ENCODE measurements at regions not wholly inside any gene's neighbourhood (a gene's known extent, or its start where the extent isn't known, plus 50 kb on each side); places are given as distances from the start of the nearest gene placed in this dataset.

GRCh38 chr2:20928617-20929016 lies 105.7 kb upstream of the LDAH start:
- in situ Hi-C loops (cut with HindIII; ENCODE audit: low sequenced_read_pairs) = no loop called here
- no peak for DNase-seq (ENCODE audit: low read depth, low spot score)
- no peak for TF ChIP-seq CTCF (IDR thresholded peaks at IDR 0.05; ENCODE audit: low read depth, low read length)
- no peak overlapping the region for H3K4me3 ChIP-seq (ENCODE audit: low read depth, low read length)

DNA sequence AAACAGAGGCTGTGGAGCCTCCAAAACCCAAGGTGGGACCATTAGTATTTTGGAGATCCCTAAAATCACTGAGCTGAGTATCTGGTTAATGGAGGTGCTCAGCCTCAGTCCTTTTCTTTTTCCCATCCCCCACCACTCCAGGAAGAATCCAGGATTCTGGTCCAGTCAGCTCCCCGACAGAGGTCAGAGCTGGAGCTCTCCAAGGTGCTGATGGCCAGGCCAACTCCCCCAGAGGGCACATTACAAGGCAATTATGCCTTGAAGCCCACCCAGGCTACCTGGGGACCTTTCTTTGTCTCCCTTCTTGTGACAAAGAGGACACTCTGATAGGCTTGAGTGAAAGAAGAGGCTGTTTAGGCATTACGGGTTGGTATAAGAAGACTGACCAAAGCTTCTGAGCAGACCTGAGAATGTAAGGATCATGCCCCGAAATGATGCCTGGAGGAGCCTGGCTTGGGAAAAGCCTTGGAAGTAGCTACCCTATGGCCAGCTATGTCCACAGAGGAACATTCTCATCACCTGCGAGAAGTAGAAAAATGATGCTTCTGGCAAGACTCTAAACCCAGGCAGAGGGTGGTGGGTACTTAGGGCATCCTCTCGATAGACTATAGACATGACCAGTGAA lies 102.5 kb upstream of the LDAH start:
- in situ Hi-C loops (cut with HindIII; ENCODE audit: low sequenced_read_pairs) = no loop called here
- H3K4me3 ChIP-seq (ENCODE audit: low read depth, low read length) = no peak overlapping the region
- no peak for TF ChIP-seq CTCF (IDR thresholded peaks at IDR 0.05; ENCODE audit: low read depth, low read length)
- no peak for DNase-seq (ENCODE audit: low read depth, low spot score)

GRCh38 chr2:20919297-20919800 lies 96.4 kb upstream of the LDAH start:
- in situ Hi-C loops (cut with HindIII; ENCODE audit: low sequenced_read_pairs) = no loop called here
- no peak for DNase-seq (ENCODE audit: low read depth, low spot score)
- H3K4me3 ChIP-seq (ENCODE audit: low read depth, low read length) = no peak overlapping the region
- no peak for TF ChIP-seq CTCF (IDR thresholded peaks at IDR 0.05; ENCODE audit: low read depth, low read length)

DNA sequence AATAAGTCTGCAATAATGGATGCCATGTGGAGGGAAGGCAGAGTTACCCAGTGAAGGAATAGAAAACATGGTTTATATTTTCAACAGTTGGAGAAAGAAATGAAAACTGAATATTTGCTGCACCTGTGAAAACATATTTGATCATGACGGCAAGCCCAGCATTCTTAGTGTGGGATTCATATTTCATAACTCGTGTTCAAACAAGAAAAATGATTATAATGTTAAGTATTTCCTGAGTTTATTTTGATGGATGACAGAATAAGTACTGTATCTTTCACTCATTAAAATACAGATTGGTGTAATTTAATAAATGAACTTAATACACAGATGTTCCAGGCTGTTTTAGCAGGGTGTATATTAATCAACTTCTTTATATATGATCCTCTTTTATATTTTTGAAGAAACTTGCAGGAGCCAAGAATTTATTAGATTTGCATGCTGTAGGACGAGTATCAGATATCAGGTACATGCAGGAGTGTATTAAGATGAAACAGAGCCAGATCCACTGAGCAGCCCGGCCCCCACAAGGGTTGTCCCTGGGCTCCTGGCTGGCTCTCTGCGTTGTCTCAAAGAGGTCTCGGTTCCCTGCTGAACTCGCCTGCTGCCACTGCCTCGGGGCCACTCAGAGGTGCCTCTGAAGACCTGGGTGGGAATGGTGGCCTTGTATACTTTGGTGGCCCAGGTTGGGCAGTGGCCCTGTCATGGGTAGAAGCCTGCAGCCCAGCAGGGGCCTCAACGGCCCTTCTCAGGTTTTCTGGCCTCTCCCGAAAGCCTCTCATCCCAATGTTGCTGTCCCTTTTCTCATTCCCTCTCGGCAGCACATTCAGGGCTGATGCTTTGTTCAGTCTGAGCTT lies 95.0 kb upstream of the LDAH start:
- peak; percentile 16 for DNase-seq (ENCODE audit: low read depth, low spot score)
- H3K4me3 ChIP-seq (ENCODE audit: low read depth, low read length) = no peak overlapping the region
- in situ Hi-C loops (cut with HindIII; ENCODE audit: low sequenced_read_pairs) = no loop called here
- no peak for TF ChIP-seq CTCF (IDR thresholded peaks at IDR 0.05; ENCODE audit: low read depth, low read length)

- TF ChIP-seq CTCF (IDR thresholded peaks at IDR 0.05; ENCODE audit: low read depth, low read length) = no peak
- no peak overlapping the region for H3K4me3 ChIP-seq (ENCODE audit: low read depth, low read length)
- DNase-seq (ENCODE audit: low read depth, low spot score) = no peak
- in situ Hi-C loops (cut with HindIII; ENCODE audit: low sequenced_read_pairs) = no loop called here
Observed at GRCh38 chr2:20917287-20917660, 94.4 kb upstream of the LDAH start.

DNA sequence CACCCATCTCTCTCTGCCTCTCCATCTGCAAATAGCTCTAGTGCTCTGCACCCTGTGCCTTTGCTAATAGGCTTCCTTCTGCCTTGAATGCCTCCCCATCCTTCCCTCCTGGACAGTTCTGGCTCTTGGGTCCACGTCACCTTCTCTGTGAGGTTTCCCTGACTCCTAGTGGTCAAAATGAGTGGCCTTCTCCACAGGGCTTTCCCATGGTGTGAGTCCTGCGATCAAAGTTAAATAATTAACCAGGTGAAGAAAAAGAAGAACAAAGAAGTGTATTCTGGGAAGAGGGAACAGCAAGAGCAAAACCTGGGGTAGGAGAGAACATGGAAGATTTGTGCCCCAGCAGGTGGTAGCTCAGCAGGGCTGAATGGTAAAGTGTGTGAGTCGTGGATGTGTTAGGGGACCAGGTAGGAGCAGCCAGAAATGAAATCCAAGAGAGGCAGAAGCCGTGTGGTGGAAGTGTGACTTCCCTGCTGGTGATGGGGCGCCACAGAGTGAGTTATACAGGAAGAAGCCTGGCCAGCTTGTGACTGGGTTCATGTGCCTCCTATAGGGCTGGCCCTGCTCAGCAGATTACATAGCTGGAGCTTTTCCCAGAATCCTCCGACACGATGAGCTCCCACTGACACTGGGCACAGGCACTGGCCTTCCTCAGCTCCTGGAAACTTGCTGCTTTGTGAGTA lies 93.8 kb upstream of the LDAH start:
- TF ChIP-seq CTCF (IDR thresholded peaks at IDR 0.05; ENCODE audit: low read depth, low read length) = peak; percentile 19
- in situ Hi-C loops (cut with HindIII; ENCODE audit: low sequenced_read_pairs) = no loop called here
- H3K4me3 ChIP-seq (ENCODE audit: low read depth, low read length) = no peak overlapping the region
- no peak for DNase-seq (ENCODE audit: low read depth, low spot score)

Data from astrocyte of the spinal cord (primary cell).